ENCODE measurements at regions not wholly inside any gene's neighbourhood (a gene's known extent, or its start where the extent isn't known, plus 50 kb on each side); places are given as distances from the start of the nearest gene placed in this dataset.

- Histone ChIP-seq H3K4me3 (ENCODE audit: insufficient read depth, low read depth, low read length) (no peak overlapping the region), H3K27ac (ENCODE audit: insufficient read depth, low read length) (no peak overlapping the region), H4K91ac (ENCODE audit: insufficient read depth, low read depth, low read length) (no peak overlapping the region), H3K36me3 (ENCODE audit: control insufficient read depth, insufficient read depth, low read length) (no peaks in the 10 kb centered on the region), H4K5ac (ENCODE audit: low read depth, low read length) (no peak overlapping the region), H2BK20ac (ENCODE audit: low read depth, low read length) (no peak overlapping the region), H2AK9ac (replicated peaks; ENCODE audit: low read depth, low read length, poor library complexity) (no peak overlapping the region), H2AFZ (replicated peaks; ENCODE audit: low read length, poor library complexity) (no peak overlapping the region), H3K23ac (ENCODE audit: low read depth, low read length) (no peak overlapping the region), H3K4me1 (ENCODE audit: control insufficient read depth, insufficient read depth, low read length) (peaks cover 2% of the 10 kb centered on the region; the same call in 1 of the 2 replicates), H3K18ac (ENCODE audit: low read depth, low read length) (no peak overlapping the region), H3K9me3 (ENCODE audit: control insufficient read depth, insufficient read depth, low read length) (no peaks in the 10 kb centered on the region), H2BK120ac (ENCODE audit: low read depth, low read length) (no peak overlapping the region), H3K4ac (ENCODE audit: low read depth, low read length) (no peak overlapping the region), H3K56ac (ENCODE audit: extremely low read depth, insufficient read depth, low read length) (no peak overlapping the region), H3K79me1 (ENCODE audit: low read depth in 1 of 2, low read length in 2 of 2) (no peaks in the 10 kb centered on the region), H4K8ac (ENCODE audit: low read depth in 2 of 2, low read length in 2 of 2) (no peak overlapping the region), H3K9me1 (ENCODE audit: insufficient read depth, low read length) (no peaks in the 10 kb centered on the region), H2AK5ac (ENCODE audit: low read depth, low read length) (no peak overlapping the region), H3K27me3 (ENCODE audit: control insufficient read depth, insufficient read depth, low read length) (no peaks in the 10 kb centered on the region), H3K4me2 (ENCODE audit: low read depth, low read length) (no peak overlapping the region), H2BK5ac (ENCODE audit: low read depth, low read length, poor library complexity, severe bottlenecking) (no peak overlapping the region), H3K14ac (replicated peaks; ENCODE audit: low read depth, low read length) (no peak overlapping the region), H3K9ac (ENCODE audit: low read depth, low read length) (no peak overlapping the region), H2BK15ac (ENCODE audit: low read depth, low read length) (no peak overlapping the region), H4K20me1 (ENCODE audit: insufficient read depth, low read length) (no peaks in the 10 kb centered on the region)
- CTCF ChIA-PET, result no interaction called here
- POLR2A ChIA-PET (ENCODE audit: unreplicated experiment), result no interaction called here
- dilution Hi-C loops (cut with HindIII; ENCODE audit: low sequenced_read_pairs, unreplicated experiment) (no loop called here), intact Hi-C loops (cut with micrococcal nuclease) (loop anchor here (10.0 kb wide), 1 partner anchor 125 kb away; no protein-coding TSS in a partner anchor), in situ Hi-C loops (cut with MboI; ENCODE audit: low sequenced_read_pairs) (no loop called here)
- no peak for DNase-seq
- no TSS peak for BruUV-seq (replicated peaks)
- TF ChIP-seq BHLHE40 (IDR thresholded peaks at IDR 0.05; ENCODE audit: low read depth, low read length) (no peak), USF2 (IDR thresholded peaks at IDR 0.05; ENCODE audit: low read depth, low read length) (no peak), POLR2A (IDR thresholded peaks at IDR 0.05; ENCODE audit: low read depth, low read length) (no peak), CEBPB (IDR thresholded peaks at IDR 0.05; ENCODE audit: low read depth, low read length) (no peak), CHD1 (IDR thresholded peaks at IDR 0.05; ENCODE audit: low read depth, low read length) (no peak), MXI1 (IDR thresholded peaks at IDR 0.05; ENCODE audit: borderline replicate concordance, low read depth, low read length) (no peak), RFX5 (IDR thresholded peaks at IDR 0.05; ENCODE audit: low read depth, low read length) (no peak), RCOR1 (IDR thresholded peaks at IDR 0.05; ENCODE audit: insufficient replicate concordance, low read length) (no peak), RAD21 (IDR thresholded peaks at IDR 0.05; ENCODE audit: low read length) (no peak), NFE2L2 (IDR thresholded peaks at IDR 0.05; ENCODE audit: low read depth, low read length) (no peak), CTCF (conservative IDR thresholded peaks at IDR 0.05; ENCODE audit: low read depth, low read length) (no peak), MAZ (IDR thresholded peaks at IDR 0.05; ENCODE audit: borderline replicate concordance, low read depth, low read length) (no peak), FOS (IDR thresholded peaks at IDR 0.05; ENCODE audit: low read depth, low read length) (no peak), ELK1 (IDR thresholded peaks at IDR 0.05; ENCODE audit: borderline replicate concordance, low read depth, low read length) (no peak), SMC3 (IDR thresholded peaks at IDR 0.05; ENCODE audit: low read depth, low read length) (no peak), MAFK (IDR thresholded peaks at IDR 0.05; ENCODE audit: low read depth, low read length) (no peak)
- no peak; the same call in 1 of the 2 replicates for ATAC-seq (ENCODE audit: low read depth)
- no CpG with 5 or more reads among the region's 3 CpGs for WGBS, 2 experiments (ENCODE audit: extremely low coverage in 2 of 2, insufficient read length in 1 of 2)
Measured at GRCh38 chr20:11769825-11770224, 147.9 kb upstream of the BTBD3 start.
